GM12891 (cell line): ENCODE measurements at regions not wholly inside any gene's neighbourhood (a gene's known extent, or its start where the extent isn't known, plus 50 kb on each side); places are given as distances from the start of the nearest gene placed in this dataset.

Source experiments
- DNase-seq: peaks from one replicate; pipeline ENCODE4 v3.0.0; 2011; ENCODE audit warnings: low spot score; ENCODE audit not compliant: insufficient read length
- FAIRE-seq: peaks from 2 replicates; lab custom pipeline; 2011; peaks lifted over from hg19 to GRCh38; lab: Jason Lieb, UNC
- PAX5 ChIP-seq: IDR thresholded peaks from 2 replicates; pipeline ENCODE4 v1.6.1; 2011; ENCODE audit warnings: low read length, moderate library complexity, mild to moderate bottlenecking; ENCODE audit not compliant: insufficient read depth, severe bottlenecking
- POLR2A ChIP-seq: IDR thresholded peaks from 2 replicates; pipeline ENCODE4 v1.6.1; 2011; ENCODE audit warnings: low read depth, low read length, control low read depth
- POLR2AphosphoS5 ChIP-seq: IDR thresholded peaks from 2 replicates; pipeline ENCODE4 v1.6.1; 2011; ENCODE audit warnings: low read depth, low read length, control low read depth
- POU2F2 ChIP-seq: IDR thresholded peaks from 2 replicates; pipeline ENCODE4 v1.6.1; 2011; ENCODE audit warnings: low read depth, mild to moderate bottlenecking, control low read depth, low read length, moderate library complexity
- SPI1 ChIP-seq: IDR thresholded peaks from 2 replicates; pipeline ENCODE4 v1.6.1; 2011; ENCODE audit warnings: low read depth, low read length, control low read depth
- TAF1 ChIP-seq: IDR thresholded peaks from 2 replicates; pipeline ENCODE4 v1.6.1; 2011; ENCODE audit warnings: low read depth, low read length, control low read depth

GRCh38 chr13:81442904-81443303 is 1102.0 kb upstream of the SPRY2 start:
- FAIRE-seq (no peak), DNase-seq (no peak)
- no peak for TF ChIP-seq POLR2AphosphoS5
- no peak for TF ChIP-seq PAX5
- no peak for TF ChIP-seq POU2F2
- no peak for TF ChIP-seq SPI1
- TF ChIP-seq POLR2A: no peak
- no peak for TF ChIP-seq TAF1

- no peak for DNase-seq
- TF ChIP-seq POLR2AphosphoS5 (no peak), SPI1 (no peak), POU2F2 (no peak), PAX5 (no peak), TAF1 (no peak), POLR2A (no peak)
- FAIRE-seq: no peak
Observed at GRCh38 chr13:81425286-81425685, 1084.4 kb upstream of the SPRY2 start.

- no peak for FAIRE-seq
- no peak for TF ChIP-seq TAF1
- no peak for TF ChIP-seq SPI1
- no peak for TF ChIP-seq POLR2AphosphoS5
- no peak for TF ChIP-seq PAX5
- TF ChIP-seq POU2F2: no peak
- no peak for TF ChIP-seq POLR2A
- DNase-seq: no peak
Observed at GRCh38 chr13:81409284-81409683, 1068.4 kb upstream of the SPRY2 start.

GRCh38 chr13:81408647-81409046 is 1067.7 kb upstream of the SPRY2 start:
- FAIRE-seq (no peak), DNase-seq (no peak)
- TF ChIP-seq PAX5 (no peak), POLR2AphosphoS5 (no peak), SPI1 (no peak), TAF1 (no peak), POLR2A (no peak), POU2F2 (no peak)

- no peak for DNase-seq
Observed at GRCh38 chr13:81406639-81407292, 1065.8 kb upstream of the SPRY2 start.

GRCh38 chr13:81406022-81406421 is 1065.1 kb upstream of the SPRY2 start:
- no peak for FAIRE-seq
- no peak for TF ChIP-seq POLR2AphosphoS5
- no peak for TF ChIP-seq PAX5
- no peak for TF ChIP-seq TAF1
- no peak for TF ChIP-seq POLR2A
- no peak for TF ChIP-seq POU2F2
- no peak for TF ChIP-seq SPI1

More at GRCh38 chr13:81406639-81407292, 1065.8 kb upstream of the SPRY2 start:
- no peak for FAIRE-seq
- no peak for TF ChIP-seq POLR2A
- TF ChIP-seq PAX5: no peak
- no peak for TF ChIP-seq POU2F2
- TF ChIP-seq SPI1: no peak
- TF ChIP-seq TAF1: no peak
- no peak for TF ChIP-seq POLR2AphosphoS5

GRCh38 chr13:81396192-81396591 is 1055.3 kb upstream of the SPRY2 start:
- DNase-seq (no peak), FAIRE-seq (no peak)
- no peak for TF ChIP-seq POLR2A
- no peak for TF ChIP-seq TAF1
- TF ChIP-seq POLR2AphosphoS5: no peak
- TF ChIP-seq SPI1: no peak
- TF ChIP-seq PAX5: no peak
- TF ChIP-seq POU2F2: no peak

More at GRCh38 chr13:81406022-81406421, 1065.1 kb upstream of the SPRY2 start:
- no peak for DNase-seq

- DNase-seq (no peak), FAIRE-seq (no peak)
- TF ChIP-seq SPI1: no peak
- TF ChIP-seq POLR2AphosphoS5: no peak
- no peak for TF ChIP-seq PAX5
- no peak for TF ChIP-seq POLR2A
- TF ChIP-seq TAF1: no peak
- TF ChIP-seq POU2F2: no peak
Observed at GRCh38 chr13:81395368-81395767, 1054.4 kb upstream of the SPRY2 start.

- FAIRE-seq: no peak
- no peak for DNase-seq
- TF ChIP-seq TAF1 (no peak), POU2F2 (no peak), POLR2A (no peak), PAX5 (no peak), POLR2AphosphoS5 (no peak), SPI1 (no peak)
Observed at GRCh38 chr13:81394640-81395039, 1053.7 kb upstream of the SPRY2 start.

GRCh38 chr13:81393721-81394120 is 1052.8 kb upstream of the SPRY2 start:
- no peak for DNase-seq
- no peak for FAIRE-seq
- TF ChIP-seq POLR2AphosphoS5 (no peak), PAX5 (no peak), SPI1 (no peak), TAF1 (no peak), POU2F2 (no peak), POLR2A (no peak)
